CD8-positive, alpha-beta memory T cell (primary cell): ENCODE measurements at regions not wholly inside any gene's neighbourhood (a gene's known extent, or its start where the extent isn't known, plus 50 kb on each side); places are given as distances from the start of the nearest gene placed in this dataset.

Experiments
- CTCF ChIA-PET: fragments of 350-600 bp; sonication (Branson Sonifier 250); formaldehyde crosslinking; loops from one replicate; lab custom pipeline; 2021; ENCODE audit warnings: antibody characterized with exemption; lab: Charles Lee
- POLR2A ChIA-PET: fragments of 350-600 bp; sonication (Branson Sonifier 250); formaldehyde crosslinking; loops from one replicate; lab custom pipeline; 2021; ENCODE audit warnings: antibody characterized with exemption; lab: Charles Lee
- DNase-seq, 5 donors: peaks; one replicate each; pipeline versions ENCODE4 v3.0.0 to v3.0.0-alpha.2; 2020 to 2022; ENCODE audit warnings: mixed read lengths in 1 of 5
- H3K27ac ChIP-seq: one replicate; pipeline ENCODE4 v1.7.0; 2013; ENCODE audit warnings: low read depth, mild to moderate bottlenecking, low read length, moderate library complexity
- H3K27me3 ChIP-seq: 2 replicates; pipeline ENCODE4 v1.7.0; 2013; ENCODE audit warnings: low read length, mild to moderate bottlenecking; ENCODE audit not compliant: insufficient read depth, poor library complexity, severe bottlenecking
- H3K36me3 ChIP-seq: 2 replicates; pipeline ENCODE4 v1.7.0; 2013; ENCODE audit warnings: mild to moderate bottlenecking, low read length, moderate library complexity; ENCODE audit not compliant: insufficient read depth
- H3K4me1 ChIP-seq: 2 replicates; pipeline ENCODE4 v1.7.0; 2013; ENCODE audit warnings: mild to moderate bottlenecking, low read length, moderate library complexity; ENCODE audit not compliant: insufficient read depth
- H3K4me3 ChIP-seq: 2 replicates; pipeline ENCODE4 v1.7.0; 2013; ENCODE audit warnings: mild to moderate bottlenecking, low read length
- H3K9me3 ChIP-seq: 2 replicates; pipeline ENCODE4 v1.7.0; 2013; ENCODE audit warnings: mild to moderate bottlenecking, low read length
- H3K27ac Mint-ChIP-seq, 8 donors: one replicate each; pipeline ENCODE4 v1.8.0; 2020 to 2021; ENCODE audit warnings: mixed read lengths in 8 of 8, mild to moderate bottlenecking in 6 of 8, inconsistent platforms in 3 of 8, moderate library complexity in 3 of 8
- H3K27me3 Mint-ChIP-seq, 2 donors: one replicate each; pipeline ENCODE4 v1.8.0; 2020 to 2021; ENCODE audit warnings: mixed read lengths in 2 of 2, mild to moderate bottlenecking in 1 of 2, moderate library complexity in 1 of 2
- H3K36me3 Mint-ChIP-seq, 3 donors: one replicate each; pipeline ENCODE4 v1.8.0; 2020 to 2021; ENCODE audit warnings: mixed read lengths in 3 of 3, inconsistent platforms in 1 of 3, mild to moderate bottlenecking in 1 of 3
- H3K4me1 Mint-ChIP-seq, 3 donors: one replicate each; pipeline ENCODE4 v1.8.0; 2020 to 2021; ENCODE audit warnings: mixed read lengths in 3 of 3, inconsistent platforms in 1 of 3, mild to moderate bottlenecking in 1 of 3
- H3K4me3 Mint-ChIP-seq, 7 donors: one replicate each; pipeline ENCODE4 v1.8.0; 2020 to 2021; ENCODE audit warnings: mixed read lengths in 7 of 7, mild to moderate bottlenecking in 6 of 7, moderate library complexity in 4 of 7, inconsistent platforms in 2 of 7
- H3K9me3 Mint-ChIP-seq, 5 donors: one replicate each; pipeline ENCODE4 v1.8.0; 2020 to 2022; ENCODE audit warnings: mixed read lengths in 5 of 5, mild to moderate bottlenecking in 3 of 5, moderate library complexity in 2 of 5, inconsistent platforms in 1 of 5

- CTCF ChIA-PET = no interaction called here
- H3K4me3 Mint-ChIP-seq = peak overlapping the region in 1 of 7 donors; percentile 39
- Histone ChIP-seq H3K4me3 (peak overlapping the region; percentile 10), H3K36me3 (no peaks in the 10 kb centered on the region), H3K27ac (no peak overlapping the region), H3K4me1 (peaks cover 19% of the 10 kb centered on the region), H3K27me3 (no peaks in the 10 kb centered on the region), H3K9me3 (no peaks in the 10 kb centered on the region)
- peak in 1 of 5 donors; percentile 4 for DNase-seq
- POLR2A ChIA-PET = no interaction called here
- no peaks in the 10 kb centered on the region for H3K9me3 Mint-ChIP-seq
- H3K27ac Mint-ChIP-seq = peak overlapping the region in 1 of 8 donors; percentile 50
- H3K27me3 Mint-ChIP-seq = peaks cover 10 to 18% of the 10 kb centered on the region in 2 donors
- peaks cover 0 to 3% (median 0%) of the 10 kb centered on the region in 3 donors for H3K4me1 Mint-ChIP-seq
- H3K36me3 Mint-ChIP-seq = no peaks in the 10 kb centered on the region
Measured at GRCh38 chr10:124153023-124153826, 59.8 kb upstream of the CHST15 start.

- H3K4me1 Mint-ChIP-seq = peaks cover 0 to 3% (median 0%) of the 10 kb centered on the region in 3 donors
- H3K4me1 ChIP-seq = peaks cover 19% of the 10 kb centered on the region
- POLR2A ChIA-PET = no interaction called here
Measured at GRCh38 chr10:124152139-124153022, 59.0 kb upstream of the CHST15 start.

DNA sequence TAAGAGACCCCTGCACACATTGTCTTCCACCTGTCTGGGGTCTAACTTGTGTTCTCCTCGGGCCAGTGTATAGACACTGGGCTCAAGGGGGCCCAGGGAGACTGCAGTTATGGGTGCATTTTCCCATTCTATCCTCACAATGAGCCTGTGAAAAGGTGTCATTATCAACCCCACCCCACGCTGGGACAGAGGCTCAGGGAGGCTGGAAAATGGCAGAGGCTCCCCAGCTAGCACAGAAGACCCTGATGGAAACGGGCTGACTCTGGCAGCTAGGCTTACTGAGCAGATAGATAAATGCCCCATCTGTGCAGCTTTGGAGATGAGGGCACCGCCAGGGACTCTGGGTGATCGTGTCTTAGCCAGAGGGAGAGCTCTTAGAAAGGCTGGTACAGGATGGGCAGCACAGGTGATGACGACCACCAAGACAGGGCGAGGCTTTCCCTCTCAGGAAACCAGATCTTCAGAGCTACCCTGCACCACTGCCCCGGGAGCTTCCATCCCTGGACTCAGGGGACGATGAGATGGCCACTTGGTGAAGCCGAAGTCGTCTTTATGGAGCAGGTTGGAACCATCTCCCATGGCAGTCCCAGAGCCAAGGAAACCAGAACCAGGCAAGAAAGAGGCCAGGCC lies 58.2 kb upstream of the CHST15 start:
- ChIA-PET CTCF (interaction anchor here (0.9 kb wide), 1 partner anchor 157 kb away, joined by 3 read pairs; no protein-coding TSS in a partner anchor), POLR2A (no interaction called here)
- H3K36me3 Mint-ChIP-seq = no peaks in the 10 kb centered on the region
- peaks cover 0 to 3% (median 0%) of the 10 kb centered on the region in 3 donors for H3K4me1 Mint-ChIP-seq
- H3K4me3 Mint-ChIP-seq = peak overlapping the region in 1 of 7 donors; percentile 2
- Histone ChIP-seq H3K36me3 (no peaks in the 10 kb centered on the region), H3K9me3 (no peaks in the 10 kb centered on the region), H3K4me3 (no peak overlapping the region), H3K27me3 (no peaks in the 10 kb centered on the region), H3K4me1 (peaks cover 19% of the 10 kb centered on the region), H3K27ac (no peak overlapping the region)
- H3K9me3 Mint-ChIP-seq = no peaks in the 10 kb centered on the region
- DNase-seq = no peak
- H3K27ac Mint-ChIP-seq = no peak overlapping the region
- peaks cover 12 to 21% of the 10 kb centered on the region in 2 donors for H3K27me3 Mint-ChIP-seq

More at GRCh38 chr10:124152139-124153022, 59.0 kb upstream of the CHST15 start:
- Mint-ChIP-seq H3K36me3 (no peaks in the 10 kb centered on the region), H3K9me3 (no peaks in the 10 kb centered on the region), H3K27me3 (peaks cover 13 to 21% of the 10 kb centered on the region in 2 donors), H3K27ac (no peak overlapping the region), H3K4me3 (peak overlapping the region in 3 of 7 donors; percentile 42 to 55 (median 44))
- DNase-seq = no peak
- Histone ChIP-seq H3K9me3 (no peaks in the 10 kb centered on the region), H3K4me3 (peak overlapping the region; percentile 10), H3K36me3 (no peaks in the 10 kb centered on the region), H3K27me3 (no peaks in the 10 kb centered on the region), H3K27ac (no peak overlapping the region)
- CTCF ChIA-PET = no interaction called here

DNA sequence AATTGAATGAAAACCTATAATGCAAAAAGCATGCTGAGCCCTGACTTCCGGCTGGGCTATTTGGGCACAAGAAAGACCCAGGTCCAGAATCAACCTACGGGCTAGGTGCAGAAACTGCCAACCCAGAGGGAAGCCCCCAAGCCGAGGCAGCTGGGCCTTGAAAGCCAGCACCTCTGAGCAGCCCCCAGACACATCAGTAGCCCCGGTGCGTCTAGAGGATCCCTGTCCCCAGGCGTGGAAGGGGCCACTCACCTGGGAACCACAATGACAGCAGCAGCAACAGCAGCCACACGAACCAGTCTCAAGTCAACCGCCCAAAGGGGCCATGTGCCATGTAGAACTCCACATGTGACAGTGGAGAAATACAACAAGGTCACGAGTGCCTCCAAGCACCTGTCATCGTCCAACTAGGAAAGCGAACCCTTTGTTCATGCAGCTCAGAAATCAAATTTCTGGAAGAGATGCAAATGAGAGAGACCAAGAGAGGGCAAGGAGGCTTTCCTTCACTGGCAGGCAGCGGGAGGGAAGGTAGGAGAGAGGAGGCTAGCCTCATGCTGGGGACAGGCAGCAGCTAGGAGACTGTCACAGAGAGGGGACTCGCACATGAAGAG lies 57.5 kb upstream of the CHST15 start:
- POLR2A ChIA-PET = no interaction called here
- peak overlapping the region in 2 of 8 donors; percentile 17 to 52 for H3K27ac Mint-ChIP-seq

GRCh38 chr10:124150189-124150806 lies 56.9 kb upstream of the CHST15 start:
- peaks cover 0 to 3% (median 0%) of the 10 kb centered on the region in 3 donors for H3K4me1 Mint-ChIP-seq
- POLR2A ChIA-PET = no interaction called here

More for the DNA sequence above, 57.5 kb upstream of the CHST15 start:
- peak overlapping the region in 1 of 7 donors; percentile 13 for H3K4me3 Mint-ChIP-seq
- no peaks in the 10 kb centered on the region for H3K36me3 Mint-ChIP-seq
- Histone ChIP-seq H3K4me1 (peaks cover 19% of the 10 kb centered on the region), H3K27me3 (no peaks in the 10 kb centered on the region), H3K27ac (no peak overlapping the region), H3K9me3 (no peaks in the 10 kb centered on the region), H3K4me3 (no peak overlapping the region), H3K36me3 (no peaks in the 10 kb centered on the region)
- CTCF ChIA-PET = interaction anchor here (0.9 kb wide), 1 partner anchor 156 kb away, joined by 3 read pairs; no protein-coding TSS in a partner anchor
- no peak for DNase-seq
- H3K4me1 Mint-ChIP-seq = peaks cover 0 to 3% (median 0%) of the 10 kb centered on the region in 3 donors
- no peaks in the 10 kb centered on the region for H3K9me3 Mint-ChIP-seq
- peaks cover 12 to 21% of the 10 kb centered on the region in 2 donors for H3K27me3 Mint-ChIP-seq

GRCh38 chr10:124149189-124150042 lies 56.0 kb upstream of the CHST15 start:
- no peak overlapping the region for H3K27ac ChIP-seq
- no peak overlapping the region for H3K4me3 ChIP-seq
- ChIA-PET POLR2A (no interaction called here), CTCF (no interaction called here)
- no peaks in the 10 kb centered on the region for H3K36me3 Mint-ChIP-seq
- H3K4me1 Mint-ChIP-seq = peaks cover 0 to 3% (median 0%) of the 10 kb centered on the region in 3 donors
- peaks cover 19% of the 10 kb centered on the region for H3K4me1 ChIP-seq
- DNase-seq = no peak
- H3K27me3 Mint-ChIP-seq = peaks cover 12 to 21% of the 10 kb centered on the region in 2 donors
- H3K9me3 Mint-ChIP-seq = no peaks in the 10 kb centered on the region
- H3K27ac Mint-ChIP-seq = no peak overlapping the region
- no peaks in the 10 kb centered on the region for H3K27me3 ChIP-seq
- no peak overlapping the region for H3K4me3 Mint-ChIP-seq
- H3K36me3 ChIP-seq = no peaks in the 10 kb centered on the region
- H3K9me3 ChIP-seq = no peaks in the 10 kb centered on the region

More at GRCh38 chr10:124150189-124150806, 56.9 kb upstream of the CHST15 start:
- Mint-ChIP-seq H3K9me3 (no peaks in the 10 kb centered on the region), H3K36me3 (no peaks in the 10 kb centered on the region), H3K27ac (no peak overlapping the region), H3K27me3 (peaks cover 12 to 21% of the 10 kb centered on the region in 2 donors), H3K4me3 (no peak overlapping the region)
- no peak overlapping the region for H3K27ac ChIP-seq
- no peak for DNase-seq
- no peaks in the 10 kb centered on the region for H3K27me3 ChIP-seq
- H3K36me3 ChIP-seq = no peaks in the 10 kb centered on the region
- H3K4me1 ChIP-seq = peaks cover 19% of the 10 kb centered on the region
- CTCF ChIA-PET = no interaction called here
- no peak overlapping the region for H3K4me3 ChIP-seq
- no peaks in the 10 kb centered on the region for H3K9me3 ChIP-seq
